Endothelial cell of umbilical vein (primary cell): ENCODE measurements at regions not wholly inside any gene's neighbourhood (a gene's known extent, or its start where the extent isn't known, plus 50 kb on each side); places are given as distances from the start of the nearest gene placed in this dataset.

ENCODE experiments used
- BruUV-seq: library from RNA; stranded (reverse); fragments of 400-500 nt; replicated peaks from 2 replicates; lab custom pipeline; 2021; lab: Mats Ljungman, UMichigan
- CTCF ChIA-PET: fragments of 300-600, 350-600 bp; sonication (Branson Sonifier 250); formaldehyde crosslinking; loops from one replicate; lab custom pipeline; 2021; ENCODE audit warnings: antibody characterized with exemption, inconsistent platforms; lab: Charles Lee
- POLR2A ChIA-PET: fragments of 300-600, 350-600 bp; sonication (Branson Sonifier 250); formaldehyde crosslinking; loops from one replicate; lab custom pipeline; 2021; ENCODE audit warnings: antibody characterized with exemption, inconsistent platforms; lab: Charles Lee
- DNase-seq: peaks from one replicate; pipeline ENCODE4 v3.0.0-alpha.2; 2011; ENCODE audit warnings: low read depth, low spot score
- FAIRE-seq: peaks from 2 replicates; lab custom pipeline; 2011; peaks lifted over from hg19 to GRCh38; lab: Jason Lieb, UNC
- H2AFZ ChIP-seq: 2 replicates; pipeline ENCODE4 v1.6.0; 2012; ENCODE audit warnings: low read depth, low read length, control low read depth, inconsistent platforms
- H3K27ac ChIP-seq: 2 replicates; pipeline ENCODE4 v1.5.1; 2011; ENCODE audit warnings: low read depth, mild to moderate bottlenecking, control low read depth, low read length, moderate library complexity; ENCODE audit not compliant: insufficient read depth
- H3K27me3 ChIP-seq, 2 experiments: 2 replicates each; pipeline versions ENCODE4 v1.6.0 to v1.6.1; 2011; ENCODE audit warnings: low read length in 2 of 2, mixed read lengths in 1 of 2; ENCODE audit not compliant: control insufficient read depth in 2 of 2, insufficient read depth in 2 of 2
- H3K36me3 ChIP-seq, 2 experiments: 2 replicates in 1 of 2; 3 replicates in 1 of 2; pipeline ENCODE4 v1.5.1; 2011; ENCODE audit warnings: low read length in 2 of 2, mild to moderate bottlenecking in 1 of 2, moderate library complexity in 1 of 2; ENCODE audit not compliant: control insufficient read depth in 2 of 2, insufficient read depth in 2 of 2; ENCODE audit errors: extremely low read depth in 1 of 2
- H3K4me1 ChIP-seq: 3 replicates; pipeline ENCODE4 v1.5.1; 2011; ENCODE audit warnings: mild to moderate bottlenecking, low read length; ENCODE audit not compliant: control insufficient read depth, insufficient read depth; ENCODE audit errors: extremely low read depth
- H3K4me2 ChIP-seq: 2 replicates; pipeline ENCODE4 v1.6.1; 2011; ENCODE audit warnings: low read length, control low read depth, mixed read lengths; ENCODE audit not compliant: insufficient read depth
- H3K4me3 ChIP-seq, 3 experiments: fragments of 200-600 bp in 1 of 3; sonication (generic), shearing (Covaris generic) in 1 of 3; replicated peaks in 1 of 3; 2 replicates each; pipeline ENCODE4 v1.5.1; 2011 to 2016; ENCODE audit warnings: control low read depth in 3 of 3, low read length in 3 of 3, mild to moderate bottlenecking in 2 of 3, inconsistent platforms in 1 of 3, low read depth in 1 of 3, moderate library complexity in 1 of 3; ENCODE audit not compliant: insufficient read depth in 1 of 3
- H3K79me2 ChIP-seq: 2 replicates; pipeline ENCODE4 v1.6.0; 2012; ENCODE audit warnings: low read length, inconsistent platforms; ENCODE audit not compliant: control insufficient read depth, insufficient read depth
- H3K9ac ChIP-seq: replicated peaks from 2 replicates; pipeline ENCODE3; 2011; ENCODE audit warnings: low read length, control low read depth; ENCODE audit not compliant: insufficient read depth; ENCODE audit errors: extremely low read depth
- H3K9me1 ChIP-seq: replicated peaks from 3 replicates; pipeline ENCODE4 v1.6.0; 2011; ENCODE audit warnings: mild to moderate bottlenecking, low read length; ENCODE audit not compliant: control insufficient read depth, insufficient read depth; ENCODE audit errors: extremely low read depth
- H3K9me3 ChIP-seq: replicated peaks from 2 replicates; pipeline ENCODE4 v1.5.1; 2012; ENCODE audit warnings: low read length, inconsistent platforms; ENCODE audit not compliant: control insufficient read depth, insufficient read depth
- H4K20me1 ChIP-seq: replicated peaks from 2 replicates; pipeline ENCODE3; 2011; ENCODE audit warnings: mild to moderate bottlenecking, low read length; ENCODE audit not compliant: control insufficient read depth, insufficient read depth; ENCODE audit errors: extremely low read depth
- CTCF ChIP-seq, 2 donors: IDR thresholded peaks; 1 replicate in 1 of 2; 2 replicates in 1 of 2; pipeline ENCODE4 v1.5.1; 2011; ENCODE audit warnings: low read length in 2 of 2, mild to moderate bottlenecking in 2 of 2, moderate library complexity in 2 of 2, control low read depth in 1 of 2, inconsistent platforms in 1 of 2, low read depth in 1 of 2; ENCODE audit not compliant: insufficient read depth in 1 of 2; ENCODE audit errors: extremely low read depth in 1 of 2
- EZH2 ChIP-seq: IDR thresholded peaks from 2 replicates; pipeline ENCODE4 v1.6.1; 2012; ENCODE audit warnings: borderline replicate concordance, low read depth, mild to moderate bottlenecking, moderate library complexity, low read length, inconsistent platforms; ENCODE audit not compliant: severe bottlenecking
- FOS ChIP-seq: IDR thresholded peaks from 2 replicates; pipeline ENCODE4 v1.6.1; 2011; ENCODE audit warnings: mild to moderate bottlenecking, low read length, moderate library complexity, borderline replicate concordance; ENCODE audit not compliant: insufficient read depth
- GATA2 ChIP-seq: IDR thresholded peaks from 2 replicates; pipeline ENCODE4 v1.7.0; 2011; ENCODE audit warnings: low read depth, mild to moderate bottlenecking, moderate library complexity, mixed read lengths, low read length; ENCODE audit not compliant: insufficient read length, insufficient read depth
- JUN ChIP-seq: IDR thresholded peaks from 2 replicates; pipeline ENCODE4 v1.6.1; 2011; ENCODE audit warnings: borderline replicate concordance, low read depth; ENCODE audit not compliant: insufficient read length, insufficient read depth
- MYC ChIP-seq: IDR thresholded peaks from one replicate; pipeline ENCODE4 v1.6.1; 2011; ENCODE audit warnings: mild to moderate bottlenecking, low read depth, low read length
- POLR2A ChIP-seq: IDR thresholded peaks from 2 replicates; pipeline ENCODE4 v1.6.1; 2012; ENCODE audit warnings: low read depth, mild to moderate bottlenecking, control low read depth, low read length
- POLR2AphosphoS5 ChIP-seq: IDR thresholded peaks from 2 replicates; pipeline ENCODE4 v1.6.1; 2012; ENCODE audit warnings: low read depth, mild to moderate bottlenecking, control low read depth, low read length, moderate library complexity; ENCODE audit not compliant: insufficient read depth
- dilution Hi-C: fragments of 300-500 bp; cut with MboI; formaldehyde crosslinking; loops from one replicate; pipeline ENCODE4 v1.15.0; 2019; ENCODE audit warnings: low sequenced_read_pairs; ENCODE audit not compliant: extremely low pct_ligation_motif_present
- intact Hi-C: fragments of 100-400 bp; cut with micrococcal nuclease; formaldehyde crosslinking; loops from one replicate; pipeline ENCODE4 v1.10.0; 2022
- TF ChIP-seq, protein P1 (sequence below): IDR thresholded peaks from 2 replicates; pipeline ENCODE4 v1.6.1; 2011; ENCODE audit not compliant: insufficient read depth, insufficient read length

GRCh38 chr18:60024857-60025256, 125.1 kb downstream of the PMAIP1 start:
- H3K27me3 ChIP-seq = no peaks in the 10 kb centered on the region
- ChIA-PET POLR2A (no interaction called here), CTCF (interaction anchor here (0.7 to 1.3 kb wide), 3 partner anchors 12 to 19 kb away, joined by 3 to 4 read pairs (median 3); no protein-coding TSS in a partner anchor)
- TF ChIP-seq EZH2 = no peak
- TF ChIP-seq GATA2 = no peak
- TF ChIP-seq, protein P1, sequence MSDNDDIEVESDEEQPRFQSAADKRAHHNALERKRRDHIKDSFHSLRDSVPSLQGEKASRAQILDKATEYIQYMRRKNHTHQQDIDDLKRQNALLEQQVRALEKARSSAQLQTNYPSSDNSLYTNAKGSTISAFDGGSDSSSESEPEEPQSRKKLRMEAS = no peak
- TF ChIP-seq JUN = no peak
- no peak for TF ChIP-seq POLR2AphosphoS5
- no peak for TF ChIP-seq POLR2A
- TF ChIP-seq MYC = no peak
- TF ChIP-seq CTCF (IDR thresholded peaks at IDR 0.05; ENCODE audit: extremely low read depth in 1 of 2, insufficient read depth in 1 of 2, low read depth in 1 of 2, low read length in 2 of 2) = no peak
- TF ChIP-seq FOS = no peak
- intact Hi-C loops = no loop called here
- no peak overlapping the region for H3K9ac ChIP-seq
- no peak overlapping the region for H2AFZ ChIP-seq
- H3K36me3 ChIP-seq = no peaks in the 10 kb centered on the region
- no TSS peak for BruUV-seq
- DNase-seq (no peak), FAIRE-seq (no peak)
- dilution Hi-C loops = no loop called here
- H3K9me1 ChIP-seq = no peaks in the 10 kb centered on the region
- no peak overlapping the region for H3K27ac ChIP-seq
- no peak overlapping the region for H3K4me3 ChIP-seq
- H4K20me1 ChIP-seq = no peaks in the 10 kb centered on the region
- H3K4me1 ChIP-seq = no peaks in the 10 kb centered on the region
- H3K79me2 ChIP-seq = no peaks in the 10 kb centered on the region
- H3K9me3 ChIP-seq = no peaks in the 10 kb centered on the region
- no peak overlapping the region for H3K4me2 ChIP-seq
